Type B pancreatic cell (in vitro differentiated cells): ENCODE measurements at regions not wholly inside any gene's neighbourhood (a gene's known extent, or its start where the extent isn't known, plus 50 kb on each side); places are given as distances from the start of the nearest gene placed in this dataset.

Experiments used
- DNase-seq: peaks from one replicate; pipeline ENCODE4 v3.0.0; 2021; ENCODE audit warnings: mixed read lengths; ENCODE audit not compliant: unreplicated experiment; ENCODE audit errors: extremely low spot score
- H3K27ac Mint-ChIP-seq: 2 replicates; pipeline ENCODE4 v1.8.0; 2021; ENCODE audit warnings: mild to moderate bottlenecking, mixed read lengths
- H3K27me3 Mint-ChIP-seq: 2 replicates; pipeline ENCODE4 v1.8.0; 2021; ENCODE audit warnings: mixed read lengths
- H3K36me3 Mint-ChIP-seq: 2 replicates; pipeline ENCODE4 v1.8.0; 2021; ENCODE audit warnings: mixed read lengths
- H3K4me1 Mint-ChIP-seq: one replicate; pipeline ENCODE4 v1.8.0; 2021; ENCODE audit warnings: mixed read lengths; ENCODE audit not compliant: unreplicated experiment
- H3K4me3 Mint-ChIP-seq: 2 replicates; pipeline ENCODE4 v1.8.0; 2021; ENCODE audit warnings: mild to moderate bottlenecking, mixed read lengths
- H3K9me3 Mint-ChIP-seq: 2 replicates; pipeline ENCODE4 v1.8.0; 2021; ENCODE audit warnings: mixed read lengths
- TF ChIP-seq, protein P1 (sequence below): fragments of 200-600 bp; sonication (generic); conservative IDR thresholded peaks from 2 replicates; pipeline ENCODE4 v1.5.0; 2021; ENCODE audit warnings: antibody characterized with exemption, mild to moderate bottlenecking

- H3K4me1 Mint-ChIP-seq = peaks cover 7% of the 10 kb centered on the region
- no peak for DNase-seq
- no peak overlapping the region for H3K4me3 Mint-ChIP-seq
- no peaks in the 10 kb centered on the region for H3K9me3 Mint-ChIP-seq
- no peak overlapping the region for H3K27ac Mint-ChIP-seq
- no peaks in the 10 kb centered on the region for H3K36me3 Mint-ChIP-seq
- H3K27me3 Mint-ChIP-seq = peaks cover 98% of the 10 kb centered on the region
- TF ChIP-seq, protein P1, sequence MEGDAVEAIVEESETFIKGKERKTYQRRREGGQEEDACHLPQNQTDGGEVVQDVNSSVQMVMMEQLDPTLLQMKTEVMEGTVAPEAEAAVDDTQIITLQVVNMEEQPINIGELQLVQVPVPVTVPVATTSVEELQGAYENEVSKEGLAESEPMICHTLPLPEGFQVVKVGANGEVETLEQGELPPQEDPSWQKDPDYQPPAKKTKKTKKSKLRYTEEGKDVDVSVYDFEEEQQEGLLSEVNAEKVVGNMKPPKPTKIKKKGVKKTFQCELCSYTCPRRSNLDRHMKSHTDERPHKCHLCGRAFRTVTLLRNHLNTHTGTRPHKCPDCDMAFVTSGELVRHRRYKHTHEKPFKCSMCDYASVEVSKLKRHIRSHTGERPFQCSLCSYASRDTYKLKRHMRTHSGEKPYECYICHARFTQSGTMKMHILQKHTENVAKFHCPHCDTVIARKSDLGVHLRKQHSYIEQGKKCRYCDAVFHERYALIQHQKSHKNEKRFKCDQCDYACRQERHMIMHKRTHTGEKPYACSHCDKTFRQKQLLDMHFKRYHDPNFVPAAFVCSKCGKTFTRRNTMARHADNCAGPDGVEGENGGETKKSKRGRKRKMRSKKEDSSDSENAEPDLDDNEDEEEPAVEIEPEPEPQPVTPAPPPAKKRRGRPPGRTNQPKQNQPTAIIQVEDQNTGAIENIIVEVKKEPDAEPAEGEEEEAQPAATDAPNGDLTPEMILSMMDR = no peak
Measured at GRCh38 chr11:43582863-43583462, 97.6 kb upstream of the HSD17B12 start.

- Mint-ChIP-seq H3K27ac (no peak overlapping the region), H3K27me3 (peaks cover 96% of the 10 kb centered on the region), H3K4me3 (no peak overlapping the region), H3K4me1 (peaks cover 7% of the 10 kb centered on the region), H3K9me3 (no peaks in the 10 kb centered on the region), H3K36me3 (no peaks in the 10 kb centered on the region)
- DNase-seq = no peak
- TF ChIP-seq, protein P1 = no peak
Measured at GRCh38 chr11:43583548-43583947, 97.0 kb upstream of the HSD17B12 start.

GRCh38 chr11:43585877-43586608 is 94.5 kb upstream of the HSD17B12 start:
- no peak overlapping the region for H3K27ac Mint-ChIP-seq
- H3K4me1 Mint-ChIP-seq = no peaks in the 10 kb centered on the region
- DNase-seq = no peak
- no peaks in the 10 kb centered on the region for H3K36me3 Mint-ChIP-seq
- H3K4me3 Mint-ChIP-seq = no peak overlapping the region
- H3K27me3 Mint-ChIP-seq = peaks cover 84% of the 10 kb centered on the region
- TF ChIP-seq, protein P1 = no peak
- no peaks in the 10 kb centered on the region for H3K9me3 Mint-ChIP-seq

DNA sequence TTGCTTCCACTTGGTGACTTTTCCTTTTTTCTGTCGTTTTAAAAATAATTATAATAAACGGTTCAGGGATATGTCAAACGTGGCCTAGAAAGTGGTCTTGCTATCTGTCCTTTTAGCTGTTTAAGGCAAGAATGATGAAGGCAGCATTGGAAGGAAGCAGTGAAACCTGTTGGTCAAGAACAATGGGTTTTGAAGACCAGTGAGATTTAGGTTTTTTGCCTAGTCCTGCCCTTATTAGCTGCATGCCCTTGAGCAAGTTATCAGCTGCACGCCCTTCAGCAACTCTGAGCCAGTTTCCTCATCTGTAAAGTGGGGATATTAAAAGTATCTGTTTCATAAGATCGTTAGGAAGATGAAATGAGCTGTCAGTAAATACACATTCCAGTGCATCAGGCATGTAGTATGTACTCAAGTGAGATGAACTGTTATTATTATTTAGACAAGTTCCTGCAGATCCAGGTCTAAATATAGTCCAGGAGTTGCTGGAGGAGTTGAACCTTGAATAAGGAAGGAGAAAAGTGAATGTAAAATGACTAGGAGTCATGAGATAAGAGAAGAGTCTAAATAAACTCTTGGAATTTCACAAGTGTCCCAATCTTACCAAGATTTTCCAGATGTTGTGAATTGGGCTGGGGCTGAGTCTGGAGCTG is 90.8 kb upstream of the HSD17B12 start:
- H3K4me1 Mint-ChIP-seq = no peaks in the 10 kb centered on the region
- TF ChIP-seq, protein P1 = no peak
- H3K27me3 Mint-ChIP-seq = peaks cover 64% of the 10 kb centered on the region
- no peaks in the 10 kb centered on the region for H3K36me3 Mint-ChIP-seq
- H3K4me3 Mint-ChIP-seq = no peak overlapping the region
- no peak for DNase-seq
- no peak overlapping the region for H3K27ac Mint-ChIP-seq
- no peaks in the 10 kb centered on the region for H3K9me3 Mint-ChIP-seq

- no peak for DNase-seq
- Mint-ChIP-seq H3K4me1 (no peaks in the 10 kb centered on the region), H3K36me3 (no peaks in the 10 kb centered on the region), H3K27me3 (peaks cover 61% of the 10 kb centered on the region), H3K27ac (no peak overlapping the region), H3K4me3 (no peak overlapping the region), H3K9me3 (no peaks in the 10 kb centered on the region)
- TF ChIP-seq, protein P1 = no peak
Measured at GRCh38 chr11:43601511-43601910, 79.0 kb upstream of the HSD17B12 start.
